Activated CD4-positive, alpha-beta memory T cell treated with anti-CD3 and anti-CD28 coated beads for 36 hours (primary cell): ENCODE measurements at regions not wholly inside any gene's neighbourhood (a gene's known extent, or its start where the extent isn't known, plus 50 kb on each side); places are given as distances from the start of the nearest gene placed in this dataset.
A peak's percentile ranks its signal among the peaks of the same experiment; 100 is the strongest.

Source experiments
- CTCF ChIA-PET: fragments of 350-600 bp; sonication (Branson Sonifier 250); formaldehyde crosslinking; loops from one replicate; lab custom pipeline; 2021; ENCODE audit warnings: antibody characterized with exemption, inconsistent platforms; lab: Charles Lee
- POLR2A ChIA-PET: fragments of 350-600 bp; sonication (Branson Sonifier 250); formaldehyde crosslinking; loops from one replicate; lab custom pipeline; 2021; ENCODE audit warnings: antibody characterized with exemption; lab: Charles Lee
- DNase-seq: peaks from one replicate; pipeline ENCODE4 v3.0.0-alpha.2; 2020
- H3K27ac Mint-ChIP-seq: one replicate; pipeline ENCODE4 v1.8.0; 2021; ENCODE audit warnings: mixed read lengths
- H3K27me3 Mint-ChIP-seq: one replicate; pipeline ENCODE4 v1.8.0; 2021; ENCODE audit warnings: mixed read lengths
- H3K36me3 Mint-ChIP-seq: one replicate; pipeline ENCODE4 v1.8.0; 2021; ENCODE audit warnings: mixed read lengths
- H3K4me1 Mint-ChIP-seq: one replicate; pipeline ENCODE4 v1.8.0; 2021; ENCODE audit warnings: low read depth, mixed read lengths
- H3K4me3 Mint-ChIP-seq: one replicate; pipeline ENCODE4 v1.8.0; 2021; ENCODE audit warnings: mild to moderate bottlenecking, mixed read lengths
- H3K9me3 Mint-ChIP-seq: one replicate; pipeline ENCODE4 v1.8.0; 2021; ENCODE audit warnings: mixed read lengths
- intact Hi-C: fragments of 100-400 bp; cut with micrococcal nuclease; formaldehyde crosslinking; loops from one replicate; pipeline ENCODE4 v1.15.1; 2023

DNA sequence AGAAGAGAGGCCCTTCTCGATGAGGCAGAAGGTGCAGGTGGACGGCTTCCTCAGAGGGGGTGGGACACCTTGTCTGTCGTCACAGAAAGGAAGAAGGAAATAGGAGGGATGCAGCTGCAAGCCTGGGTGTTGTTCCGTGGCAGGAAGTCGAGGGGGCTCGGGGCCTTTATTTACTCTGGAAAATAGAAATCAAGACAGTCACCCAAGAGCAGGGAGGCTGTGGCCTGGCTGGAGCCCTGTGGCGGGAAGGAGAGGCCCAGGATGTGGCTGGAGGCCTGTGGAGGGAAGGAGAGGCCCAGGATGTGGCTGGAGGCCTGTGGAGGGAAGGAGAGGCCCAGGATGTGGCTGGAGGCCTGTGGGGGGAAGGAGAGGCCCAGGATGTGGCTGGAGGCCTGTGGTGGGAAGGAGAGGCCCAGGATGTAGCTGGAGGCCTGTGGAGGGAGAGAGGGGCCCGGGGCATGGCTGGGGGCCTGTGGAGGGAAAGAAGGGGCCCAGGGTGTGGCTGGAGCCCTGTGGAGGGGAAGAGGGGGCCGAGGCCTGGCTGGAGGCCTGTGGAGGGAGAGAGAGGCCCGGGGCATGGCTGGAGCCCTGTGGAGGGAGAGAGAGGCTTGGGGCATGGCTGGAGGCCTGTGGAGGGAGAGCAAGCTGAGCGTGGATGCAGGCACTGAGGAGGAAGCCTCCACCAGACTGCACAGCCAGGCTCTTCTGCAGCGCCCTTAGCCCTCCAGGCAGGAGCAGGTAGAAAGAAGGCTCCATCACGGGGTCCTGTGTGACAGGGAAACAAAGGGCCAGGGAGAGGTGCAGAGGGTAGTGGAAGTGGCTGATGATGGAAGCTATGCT is 97.3 kb upstream of the SFMBT2 start:
- H3K27ac Mint-ChIP-seq: peak overlapping the region; percentile 77
- POLR2A ChIA-PET: interaction anchor here (0.6 kb wide), 1 partner anchor 1154 kb away, joined by 4 read pairs; no protein-coding TSS in a partner anchor
- H3K36me3 Mint-ChIP-seq: peaks cover 17% of the 10 kb centered on the region
- no peaks in the 10 kb centered on the region for H3K27me3 Mint-ChIP-seq
- DNase-seq: peak; percentile 75
- intact Hi-C loops: loop anchor here (2.0 kb wide), 1 partner anchor 23 kb away; no protein-coding TSS in a partner anchor
- CTCF ChIA-PET: interaction anchor here (0.9 kb wide), 1 partner anchor 18 kb away, joined by 4 read pairs; no protein-coding TSS in a partner anchor
- H3K4me1 Mint-ChIP-seq: peaks cover 30% of the 10 kb centered on the region
- peak overlapping the region; percentile 13 for H3K4me3 Mint-ChIP-seq
- H3K9me3 Mint-ChIP-seq: peaks cover 22% of the 10 kb centered on the region

DNA sequence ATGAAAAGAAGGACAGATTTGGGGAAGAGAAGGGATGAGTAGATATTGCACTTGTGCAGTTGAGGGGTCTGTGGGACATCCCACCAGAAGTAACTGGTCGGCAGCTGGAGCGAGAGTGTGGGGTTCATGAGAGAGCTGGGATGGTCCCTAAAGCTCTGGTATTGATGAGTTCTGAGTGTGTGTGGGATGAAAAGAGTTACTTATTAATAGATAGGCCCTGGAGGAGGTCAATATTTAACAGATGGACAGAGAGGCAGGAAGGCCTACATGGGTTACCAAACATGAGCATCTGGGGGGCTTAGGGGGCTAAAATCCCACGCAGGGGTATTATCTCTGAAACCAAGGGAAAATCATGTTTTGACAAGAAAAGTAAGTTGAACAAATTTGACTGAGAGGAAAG is 95.7 kb upstream of the SFMBT2 start:
- Mint-ChIP-seq H3K4me3 (no peak overlapping the region), H3K27ac (no peak overlapping the region), H3K27me3 (no peaks in the 10 kb centered on the region), H3K36me3 (peaks cover 17% of the 10 kb centered on the region), H3K9me3 (peaks cover 22% of the 10 kb centered on the region), H3K4me1 (peaks cover 21% of the 10 kb centered on the region)
- intact Hi-C loops: no loop called here
- POLR2A ChIA-PET: no interaction called here
- DNase-seq: no peak
- CTCF ChIA-PET: no interaction called here

GRCh38 chr10:7505196-7505595 is 94.4 kb upstream of the SFMBT2 start:
- POLR2A ChIA-PET: no interaction called here

GRCh38 chr10:7503190-7503589 is 92.4 kb upstream of the SFMBT2 start:
- Mint-ChIP-seq H3K4me3 (no peak overlapping the region), H3K9me3 (no peaks in the 10 kb centered on the region), H3K27ac (no peak overlapping the region), H3K27me3 (no peaks in the 10 kb centered on the region), H3K36me3 (peaks cover under 1% of the 10 kb centered on the region), H3K4me1 (peaks cover 18% of the 10 kb centered on the region)
- intact Hi-C loops: no loop called here
- DNase-seq: no peak
- POLR2A ChIA-PET: no interaction called here
- CTCF ChIA-PET: interaction anchor here (0.7 to 1.0 kb wide), 2 partner anchors 22 to 162 kb away, joined by 3 read pairs; no protein-coding TSS in a partner anchor

More at GRCh38 chr10:7505196-7505595, 94.4 kb upstream of the SFMBT2 start:
- Mint-ChIP-seq H3K9me3 (peaks cover 14% of the 10 kb centered on the region), H3K36me3 (peaks cover 16% of the 10 kb centered on the region), H3K27me3 (no peaks in the 10 kb centered on the region), H3K4me1 (peaks cover 26% of the 10 kb centered on the region), H3K27ac (no peak overlapping the region), H3K4me3 (no peak overlapping the region)
- intact Hi-C loops: no loop called here
- CTCF ChIA-PET: no interaction called here
- DNase-seq: no peak

GRCh38 chr10:7501157-7501556 is 90.3 kb upstream of the SFMBT2 start:
- intact Hi-C loops: no loop called here
- no peak overlapping the region for H3K4me3 Mint-ChIP-seq
- peaks cover 5% of the 10 kb centered on the region for H3K4me1 Mint-ChIP-seq
- DNase-seq: no peak
- no peaks in the 10 kb centered on the region for H3K27me3 Mint-ChIP-seq
- CTCF ChIA-PET: no interaction called here
- no peak overlapping the region for H3K27ac Mint-ChIP-seq
- no peaks in the 10 kb centered on the region for H3K36me3 Mint-ChIP-seq
- H3K9me3 Mint-ChIP-seq: no peaks in the 10 kb centered on the region
- POLR2A ChIA-PET: no interaction called here

DNA sequence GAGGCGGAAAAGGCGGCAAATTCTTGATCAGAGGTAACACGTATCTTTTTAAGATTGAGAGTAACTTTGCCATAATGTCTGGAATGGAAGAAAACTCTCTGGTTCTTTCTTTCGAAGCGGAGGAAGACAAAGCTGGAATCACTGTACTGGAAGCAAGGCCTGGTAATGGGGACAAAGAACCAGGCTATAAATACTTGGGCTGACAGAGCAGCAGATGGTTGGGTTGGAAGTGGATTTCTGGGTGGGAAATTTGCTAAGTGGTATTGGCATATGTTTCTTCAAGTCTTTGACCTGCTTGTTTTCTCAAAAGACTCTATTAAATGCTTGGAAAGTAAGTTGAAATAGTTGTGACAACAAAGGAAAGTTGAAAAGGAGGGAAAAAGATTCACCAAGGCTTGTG is 87.3 kb upstream of the SFMBT2 start:
- H3K36me3 Mint-ChIP-seq: no peaks in the 10 kb centered on the region
- no peak for DNase-seq
- no peaks in the 10 kb centered on the region for H3K27me3 Mint-ChIP-seq
- POLR2A ChIA-PET: no interaction called here
- intact Hi-C loops: no loop called here
- H3K9me3 Mint-ChIP-seq: no peaks in the 10 kb centered on the region
- H3K4me3 Mint-ChIP-seq: no peak overlapping the region
- H3K4me1 Mint-ChIP-seq: peaks cover 5% of the 10 kb centered on the region
- CTCF ChIA-PET: no interaction called here
- H3K27ac Mint-ChIP-seq: no peak overlapping the region

- intact Hi-C loops: no loop called here
- no peaks in the 10 kb centered on the region for H3K36me3 Mint-ChIP-seq
- DNase-seq: no peak
- H3K9me3 Mint-ChIP-seq: peaks cover 6% of the 10 kb centered on the region
- H3K27me3 Mint-ChIP-seq: no peaks in the 10 kb centered on the region
- CTCF ChIA-PET: no interaction called here
- POLR2A ChIA-PET: no interaction called here
- H3K4me1 Mint-ChIP-seq: peaks cover 19% of the 10 kb centered on the region
- H3K27ac Mint-ChIP-seq: no peak overlapping the region
- no peak overlapping the region for H3K4me3 Mint-ChIP-seq
Measured at GRCh38 chr10:7493996-7494395, 83.2 kb upstream of the SFMBT2 start.

DNA sequence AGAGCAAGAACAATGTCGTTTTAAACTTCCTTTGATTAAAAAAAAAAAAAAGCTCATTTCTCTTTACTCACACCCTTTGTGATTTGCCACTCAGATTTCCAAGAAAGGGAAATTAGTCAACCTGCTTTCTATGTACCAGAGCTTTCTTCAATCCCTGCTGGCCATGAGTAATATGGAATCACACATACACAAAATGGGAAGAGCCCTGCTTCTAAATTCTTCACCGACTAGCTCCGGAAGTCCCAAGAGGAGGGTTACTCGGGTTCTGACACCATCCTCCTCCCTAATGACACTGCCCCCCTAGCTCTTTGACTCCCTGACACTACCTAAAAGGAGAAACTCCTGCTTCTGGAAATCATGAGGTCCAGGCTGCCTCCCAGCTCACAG is 81.8 kb upstream of the SFMBT2 start:
- Mint-ChIP-seq H3K27me3 (no peaks in the 10 kb centered on the region), H3K4me1 (peaks cover 19% of the 10 kb centered on the region), H3K4me3 (no peak overlapping the region), H3K9me3 (peaks cover 6% of the 10 kb centered on the region), H3K36me3 (no peaks in the 10 kb centered on the region), H3K27ac (no peak overlapping the region)
- no peak for DNase-seq
- ChIA-PET CTCF (interaction anchor here (0.7 to 2.0 kb wide), 3 partner anchors 10 to 372 kb away, joined by 6 to 7 read pairs (median 6); no protein-coding TSS in a partner anchor), POLR2A (no interaction called here)
- intact Hi-C loops: no loop called here

DNA sequence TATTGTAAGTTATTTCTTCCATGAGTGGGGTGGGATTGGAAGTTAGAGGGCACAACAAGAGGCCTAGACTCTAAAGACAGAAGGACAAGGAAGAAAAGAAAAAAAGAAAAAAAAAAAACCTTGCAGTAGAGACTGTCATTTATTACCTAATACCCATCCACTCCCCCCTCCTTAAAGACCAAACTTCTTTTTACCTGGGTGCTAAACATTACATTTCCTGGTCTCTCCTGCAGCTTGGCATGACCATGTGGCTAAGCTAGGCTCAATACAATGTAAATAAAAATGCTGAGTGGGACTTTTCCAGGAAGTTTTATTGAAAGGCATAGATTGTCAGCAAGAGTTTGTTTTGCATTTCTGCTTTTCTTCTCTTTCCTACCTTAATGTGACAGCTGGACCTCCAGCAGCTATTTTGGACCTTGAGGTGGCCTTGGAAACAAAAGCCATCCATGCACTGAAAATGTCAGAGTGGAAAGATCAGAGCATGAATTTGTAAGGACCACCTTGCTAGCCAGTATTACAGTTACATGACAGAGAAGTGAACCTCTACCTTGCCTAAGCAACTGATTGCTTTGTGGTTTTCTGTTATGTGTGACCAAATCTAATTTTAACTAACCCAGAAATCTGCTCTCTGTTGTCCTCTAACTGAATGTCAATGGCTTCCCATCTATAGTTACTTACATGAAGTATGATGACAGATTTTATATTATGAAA is 81.3 kb upstream of the SFMBT2 start:
- intact Hi-C loops: no loop called here
- peaks cover 23% of the 10 kb centered on the region for H3K4me1 Mint-ChIP-seq
- H3K27ac Mint-ChIP-seq: no peak overlapping the region
- DNase-seq: no peak
- H3K9me3 Mint-ChIP-seq: peaks cover 6% of the 10 kb centered on the region
- H3K27me3 Mint-ChIP-seq: no peaks in the 10 kb centered on the region
- no peak overlapping the region for H3K4me3 Mint-ChIP-seq
- ChIA-PET CTCF (interaction anchor here (0.7 to 2.0 kb wide), 3 partner anchors 10 to 371 kb away, joined by 6 to 7 read pairs (median 6); no protein-coding TSS in a partner anchor), POLR2A (no interaction called here)
- H3K36me3 Mint-ChIP-seq: no peaks in the 10 kb centered on the region

DNA sequence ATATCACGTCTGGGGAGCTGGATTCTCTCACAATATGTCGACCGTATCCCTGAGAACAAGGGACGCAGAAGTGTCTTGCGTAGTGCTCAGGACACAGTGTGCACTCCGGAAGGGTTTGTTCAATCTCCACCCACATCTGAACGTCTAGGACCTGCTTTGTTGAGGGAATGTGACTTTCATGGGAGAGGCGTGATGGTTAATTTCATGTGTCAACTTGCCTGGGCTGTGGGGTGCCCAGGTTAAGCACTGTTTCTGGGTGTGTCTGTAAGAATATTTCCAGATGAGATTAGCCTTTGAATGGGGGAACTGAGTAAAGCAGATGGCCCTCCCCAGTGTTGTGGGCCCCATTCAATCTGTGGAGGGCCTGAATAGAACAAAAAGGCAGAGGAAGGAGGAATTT is 80.4 kb upstream of the SFMBT2 start:
- Mint-ChIP-seq H3K27me3 (no peaks in the 10 kb centered on the region), H3K4me1 (peaks cover 25% of the 10 kb centered on the region), H3K4me3 (no peak overlapping the region), H3K9me3 (peaks cover 6% of the 10 kb centered on the region), H3K27ac (no peak overlapping the region), H3K36me3 (no peaks in the 10 kb centered on the region)
- no peak for DNase-seq
- CTCF ChIA-PET: no interaction called here
- intact Hi-C loops: no loop called here
- POLR2A ChIA-PET: no interaction called here

- Mint-ChIP-seq H3K27me3 (no peaks in the 10 kb centered on the region), H3K27ac (no peak overlapping the region), H3K4me1 (peaks cover 48% of the 10 kb centered on the region), H3K9me3 (peaks cover 6% of the 10 kb centered on the region), H3K36me3 (no peaks in the 10 kb centered on the region), H3K4me3 (no peak overlapping the region)
- ChIA-PET CTCF (no interaction called here), POLR2A (no interaction called here)
- intact Hi-C loops: no loop called here
- no peak for DNase-seq
Measured at GRCh38 chr10:7488418-7488829, 77.6 kb upstream of the SFMBT2 start.

DNA sequence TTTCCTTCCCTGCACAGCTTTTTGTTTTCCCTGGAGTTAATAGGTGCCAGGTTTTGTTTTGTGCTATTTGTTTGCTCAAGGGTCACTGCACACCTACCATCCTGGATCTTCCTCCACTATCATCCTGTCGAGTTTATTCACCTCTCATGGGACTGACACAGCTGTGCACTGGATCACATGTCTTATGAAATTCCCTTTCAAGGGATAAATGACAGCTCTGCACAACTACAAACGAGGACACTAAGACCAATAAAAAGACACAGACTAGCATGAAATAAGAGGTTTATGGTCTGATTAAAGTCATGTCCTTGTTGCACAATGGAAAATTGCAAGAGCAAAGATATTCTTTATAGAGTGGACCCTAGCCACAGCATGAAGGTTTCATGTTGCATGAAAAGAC is 76.7 kb upstream of the SFMBT2 start:
- DNase-seq: no peak
- no peaks in the 10 kb centered on the region for H3K36me3 Mint-ChIP-seq
- ChIA-PET POLR2A (no interaction called here), CTCF (no interaction called here)
- peaks cover 53% of the 10 kb centered on the region for H3K4me1 Mint-ChIP-seq
- H3K27me3 Mint-ChIP-seq: no peaks in the 10 kb centered on the region
- peaks cover 6% of the 10 kb centered on the region for H3K9me3 Mint-ChIP-seq
- H3K4me3 Mint-ChIP-seq: no peak overlapping the region
- intact Hi-C loops: no loop called here
- H3K27ac Mint-ChIP-seq: no peak overlapping the region
